Gastroesophageal sphincter (tissue), 3 donors: ENCODE measurements at regions not wholly inside any gene's neighbourhood (a gene's known extent, or its start where the extent isn't known, plus 50 kb on each side); places are given as distances from the start of the nearest gene placed in this dataset.

ENCODE experiments used
- POLR2AphosphoS5 ChIP-seq: sonication (generic); formaldehyde crosslinking; IDR thresholded peaks from one replicate; pipeline ENCODE4 v1.6.1; 2017; ENCODE audit warnings: antibody characterized with exemption
- TF ChIP-seq, protein P1 (sequence below), 4 experiments: fragments of 200-600 bp in 2 of 4; fragments of 450-650 bp in 2 of 4; sonication (generic) in 1 of 4; IDR thresholded peaks; one replicate each; pipeline ENCODE4 v1.5.1; 2017 to 2019; ENCODE audit warnings: antibody characterized with exemption in 4 of 4, mild to moderate bottlenecking in 2 of 4, moderate library complexity in 2 of 4

GRCh38 chr10:130621231-130621775, 485.1 kb downstream of the GLRX3 start:
- TF ChIP-seq, protein P1, sequence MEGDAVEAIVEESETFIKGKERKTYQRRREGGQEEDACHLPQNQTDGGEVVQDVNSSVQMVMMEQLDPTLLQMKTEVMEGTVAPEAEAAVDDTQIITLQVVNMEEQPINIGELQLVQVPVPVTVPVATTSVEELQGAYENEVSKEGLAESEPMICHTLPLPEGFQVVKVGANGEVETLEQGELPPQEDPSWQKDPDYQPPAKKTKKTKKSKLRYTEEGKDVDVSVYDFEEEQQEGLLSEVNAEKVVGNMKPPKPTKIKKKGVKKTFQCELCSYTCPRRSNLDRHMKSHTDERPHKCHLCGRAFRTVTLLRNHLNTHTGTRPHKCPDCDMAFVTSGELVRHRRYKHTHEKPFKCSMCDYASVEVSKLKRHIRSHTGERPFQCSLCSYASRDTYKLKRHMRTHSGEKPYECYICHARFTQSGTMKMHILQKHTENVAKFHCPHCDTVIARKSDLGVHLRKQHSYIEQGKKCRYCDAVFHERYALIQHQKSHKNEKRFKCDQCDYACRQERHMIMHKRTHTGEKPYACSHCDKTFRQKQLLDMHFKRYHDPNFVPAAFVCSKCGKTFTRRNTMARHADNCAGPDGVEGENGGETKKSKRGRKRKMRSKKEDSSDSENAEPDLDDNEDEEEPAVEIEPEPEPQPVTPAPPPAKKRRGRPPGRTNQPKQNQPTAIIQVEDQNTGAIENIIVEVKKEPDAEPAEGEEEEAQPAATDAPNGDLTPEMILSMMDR (IDR thresholded peaks at IDR 0.05), result no peak
- no peak for TF ChIP-seq POLR2AphosphoS5
